GM12878 (cell line): ENCODE measurements at regions not wholly inside any gene's neighbourhood (a gene's known extent, or its start where the extent isn't known, plus 50 kb on each side); places are given as distances from the start of the nearest gene placed in this dataset.

ENCODE experiments used
- ATAC-seq: fragments of 200-7000 bp; cut with Tn5 transposase; 3 replicates; pipeline ENCODE4 v1.9.1; 2020; ENCODE audit warnings: mild to moderate bottlenecking, moderate library complexity
- BruUV-seq: library from RNA; stranded (reverse); fragments of 400-500 nt; replicated peaks from 2 replicates; lab custom pipeline; 2021; lab: Mats Ljungman, UMichigan
- CTCF ChIA-PET: fragments of 300-600 bp; sonication (Branson Sonifier 250); formaldehyde crosslinking; extraction: SDS; loops from one replicate; lab custom pipeline; 2021; ENCODE audit warnings: inconsistent platforms; lab: Yijun Ruan, JAX
- POLR2A ChIA-PET: fragments of 350-600 bp; formaldehyde crosslinking; extraction: SDS; loops from one replicate; lab custom pipeline; 2021; ENCODE audit warnings: inconsistent platforms; lab: Charles Lee
- RAD21 ChIA-PET: fragments of 300-600 bp; sonication (Branson Sonifier 250); formaldehyde crosslinking; loops from one replicate; lab custom pipeline; 2023; ENCODE audit warnings: antibody characterized with exemption; ENCODE audit not compliant: unreplicated experiment; lab: Charles Lee
- SMC1A ChIA-PET: fragments of 300-600 bp; sonication (Branson Sonifier 250); formaldehyde crosslinking; loops from one replicate; lab custom pipeline; 2023; ENCODE audit not compliant: unreplicated experiment, uncharacterized antibody; lab: Charles Lee
- DNase-seq: peaks from one replicate; pipeline ENCODE4 v3.0.0-alpha.2; 2011; ENCODE audit warnings: low read depth, low spot score
- FAIRE-seq: peaks from 3 replicates; lab custom pipeline; 2011; peaks lifted over from hg19 to GRCh38; lab: Jason Lieb, UNC
- H2AFZ ChIP-seq: 2 replicates; pipeline ENCODE4 v1.6.0; 2011; ENCODE audit warnings: low read depth, low read length, control low read depth; ENCODE audit not compliant: control insufficient read depth
- H3K27ac ChIP-seq: 2 replicates; pipeline ENCODE4 v1.5.1; 2011; ENCODE audit warnings: control low read depth; ENCODE audit not compliant: control insufficient read depth, insufficient read depth
- H3K27me3 ChIP-seq, 2 experiments: replicated peaks in 1 of 2; 2 replicates each; pipeline versions ENCODE4 v1.6.0 to v1.6.1; 2011; ENCODE audit warnings: low read length in 1 of 2; ENCODE audit not compliant: control insufficient read depth in 2 of 2, insufficient read depth in 2 of 2
- H3K36me3 ChIP-seq, 2 experiments: 2 replicates each; pipeline ENCODE4 v1.5.1; 2011; ENCODE audit warnings: low read length in 1 of 2; ENCODE audit not compliant: control insufficient read depth in 2 of 2, insufficient read depth in 2 of 2
- H3K4me1 ChIP-seq: 2 replicates; pipeline ENCODE4 v1.6.1; 2011; ENCODE audit warnings: mild to moderate bottlenecking, low read length, moderate library complexity, mixed read lengths; ENCODE audit not compliant: control insufficient read depth, insufficient read depth
- H3K4me2 ChIP-seq: 2 replicates; pipeline ENCODE4 v1.6.0; 2011; ENCODE audit warnings: control low read depth; ENCODE audit not compliant: control insufficient read depth, insufficient read depth
- H3K4me3 ChIP-seq: fragments of 200-600 bp; sonication (generic); 2 replicates; pipeline ENCODE4 v1.5.1; 2016
- H3K79me2 ChIP-seq: 2 replicates; pipeline ENCODE4 v1.6.0; 2011; ENCODE audit warnings: low read length; ENCODE audit not compliant: control insufficient read depth, insufficient read depth
- H3K9ac ChIP-seq: 2 replicates; pipeline ENCODE4 v1.8.0; 2011; ENCODE audit warnings: low read length, control low read depth, mixed read lengths; ENCODE audit not compliant: control insufficient read depth, insufficient read depth
- H3K9me3 ChIP-seq: replicated peaks from 3 replicates; pipeline ENCODE4 v1.5.1; 2011; ENCODE audit warnings: mild to moderate bottlenecking, low read length; ENCODE audit not compliant: control insufficient read depth, insufficient read depth
- H4K20me1 ChIP-seq: 2 replicates; pipeline ENCODE4 v1.6.0; 2011; ENCODE audit not compliant: control insufficient read depth, insufficient read depth
- ATF7 ChIP-seq: fragments of 450-650 bp; IDR thresholded peaks from 2 replicates; pipeline ENCODE4 v1.6.1; 2016; ENCODE audit warnings: low read depth, mild to moderate bottlenecking
- BACH1 ChIP-seq: fragments of 450-650 bp; IDR thresholded peaks from 2 replicates; pipeline ENCODE4 v1.6.1; 2017; ENCODE audit warnings: mild to moderate bottlenecking, borderline replicate concordance
- CBX5 ChIP-seq: sonication (generic); IDR thresholded peaks from 2 replicates; pipeline ENCODE4 v1.6.1; 2016; ENCODE audit warnings: low read depth, moderate library complexity, mild to moderate bottlenecking, inconsistent platforms
- ESRRA ChIP-seq: IDR thresholded peaks from 2 replicates; pipeline ENCODE4 v1.6.1; 2012; ENCODE audit warnings: mild to moderate bottlenecking, low read length, improper control_type of control experiment
- FOS ChIP-seq: IDR thresholded peaks from 3 replicates; pipeline ENCODE4 v1.6.1; 2011; ENCODE audit warnings: borderline replicate concordance; ENCODE audit not compliant: insufficient read length; ENCODE audit errors: extremely low read depth
- JUNB ChIP-seq: IDR thresholded peaks from 2 replicates; pipeline ENCODE4 v1.6.1; 2016; ENCODE audit warnings: antibody characterized with exemption, mild to moderate bottlenecking
- PML ChIP-seq: IDR thresholded peaks from 2 replicates; pipeline ENCODE4 v1.6.1; 2012; ENCODE audit warnings: low read length, inconsistent platforms
- PRDM15 ChIP-seq: fragments of 450-650 bp; formaldehyde crosslinking; IDR thresholded peaks from 2 replicates; pipeline ENCODE4 v1.4.0; 2020; ENCODE audit warnings: mild to moderate bottlenecking, moderate library complexity
- USF2 ChIP-seq: IDR thresholded peaks from 2 replicates; pipeline ENCODE4 v1.6.1; 2011; ENCODE audit warnings: low read depth, low read length, improper control_type of control experiment, borderline replicate concordance
- ZZZ3 ChIP-seq: IDR thresholded peaks from 2 replicates; pipeline ENCODE4 v1.6.1; 2011; ENCODE audit warnings: low read depth; ENCODE audit not compliant: control insufficient read depth, insufficient read length
- WGBS: methylation state at CpG from one replicate; pipeline ENCODE4 v1.1.6; 2016; ENCODE audit warnings: low lambda C conversion rate; ENCODE audit not compliant: insufficient replicate concordance, insufficient coverage; ENCODE audit errors: missing lambda C conversion rate; 5-methylcytosine and 5-hydroxymethylcytosine counted together
- in situ Hi-C: fragments of 300-500 bp; cut with MboI; formaldehyde crosslinking; loops from 9 replicates; pipeline ENCODE4 v1.14.3; 2018; ENCODE audit warnings: mixed read lengths
- intact Hi-C: fragments of 100-400 bp; cut with micrococcal nuclease; formaldehyde crosslinking; loops from one replicate; pipeline ENCODE4 v1.14.2; 2022; ENCODE audit not compliant: unreplicated experiment

GRCh38 chrX:63439580-63439979 lies 88.4 kb upstream of the SPIN4 start (continued):
- TF ChIP-seq PRDM15 (no peak), ESRRA (no peak)

GRCh38 chrX:63436865-63437264 lies 85.7 kb upstream of the SPIN4 start:
- Histone ChIP-seq H3K4me3 (no peak overlapping the region), H3K9me3 (no peaks in the 10 kb centered on the region), H3K36me3 (no peaks in the 10 kb centered on the region), H3K9ac (no peak overlapping the region), H3K79me2 (no peaks in the 10 kb centered on the region), H4K20me1 (no peaks in the 10 kb centered on the region), H3K27me3 (no peaks in the 10 kb centered on the region), H3K4me2 (no peak overlapping the region), H3K27ac (no peak overlapping the region), H2AFZ (no peak overlapping the region), H3K4me1 (no peaks in the 10 kb centered on the region)
- ATAC-seq (no peak), FAIRE-seq (no peak), DNase-seq (no peak)
- TF ChIP-seq USF2, result no peak
- TF ChIP-seq ATF7, result no peak
- TF ChIP-seq PML, result no peak
- TF ChIP-seq JUNB, result no peak
- no peak for TF ChIP-seq BACH1
- no peak for TF ChIP-seq FOS
- TF ChIP-seq CBX5, result no peak
- TF ChIP-seq ZZZ3, result no peak
- in situ Hi-C loops (no loop called here), intact Hi-C loops (no loop called here)
- RAD21 ChIA-PET, result no interaction called here
- POLR2A ChIA-PET, result no interaction called here
- SMC1A ChIA-PET, result interaction anchor here (0.7 kb wide), 1 partner anchor 40 kb away, joined by 3 read pairs; no protein-coding TSS in a partner anchor
- CTCF ChIA-PET, result interaction anchor here (1.0 kb wide), 1 partner anchor 40 kb away, joined by 3 read pairs; no protein-coding TSS in a partner anchor
- WGBS, result 0% methylated on average over 1 of the region's 1 CpG
- no TSS peak for BruUV-seq
